Keratinocyte (primary cell): ENCODE measurements at regions not wholly inside any gene's neighbourhood (a gene's known extent, or its start where the extent isn't known, plus 50 kb on each side); places are given as distances from the start of the nearest gene placed in this dataset.

Experiments used
- DNase-seq: peaks from one replicate; pipeline ENCODE4 v3.0.0-alpha.2; 2011; ENCODE audit warnings: low read depth, missing footprints, low spot score
- FAIRE-seq: peaks from 2 replicates; lab custom pipeline; 2011; peaks lifted over from hg19 to GRCh38; lab: Jason Lieb, UNC
- H2AFZ ChIP-seq: 2 replicates; pipeline ENCODE4 v1.6.0; 2012; ENCODE audit warnings: low read length, control low read depth, inconsistent platforms; ENCODE audit not compliant: control insufficient read depth
- H3K27ac ChIP-seq: 2 replicates; pipeline ENCODE4 v1.5.1; 2011; ENCODE audit warnings: low read length; ENCODE audit not compliant: control insufficient read depth, insufficient read depth
- H3K27me3 ChIP-seq: 3 replicates; pipeline ENCODE4 v1.6.0; 2011; ENCODE audit warnings: low read length; ENCODE audit not compliant: control insufficient read depth, insufficient read depth; ENCODE audit errors: extremely low read depth
- H3K36me3 ChIP-seq, 2 experiments: 2 replicates in 1 of 2; 3 replicates in 1 of 2; pipeline ENCODE4 v1.5.1; 2011; ENCODE audit warnings: low read length in 2 of 2, mild to moderate bottlenecking in 1 of 2; ENCODE audit not compliant: control insufficient read depth in 2 of 2, insufficient read depth in 2 of 2; ENCODE audit errors: extremely low read depth in 1 of 2
- H3K4me1 ChIP-seq: 3 replicates; pipeline ENCODE4 v1.5.1; 2011; ENCODE audit warnings: low read length; ENCODE audit not compliant: control insufficient read depth, insufficient read depth; ENCODE audit errors: extremely low read depth
- H3K4me2 ChIP-seq: 3 replicates; pipeline ENCODE4 v1.6.0; 2011; ENCODE audit warnings: low read depth, low read length; ENCODE audit not compliant: control insufficient read depth, insufficient read depth; ENCODE audit errors: extremely low read depth
- H3K4me3 ChIP-seq, 3 experiments: fragments of 200-600 bp in 1 of 3; sonication (generic) in 1 of 3; 2 replicates in 2 of 3; 3 replicates in 1 of 3; pipeline ENCODE4 v1.5.1; 2011 to 2016; ENCODE audit warnings: low read length in 3 of 3, mild to moderate bottlenecking in 3 of 3, control low read depth in 2 of 3, inconsistent platforms in 1 of 3, low read depth in 1 of 3, mixed read lengths in 1 of 3, mixed run types in 1 of 3, moderate library complexity in 1 of 3; ENCODE audit not compliant: control insufficient read depth in 2 of 3, insufficient read depth in 2 of 3; ENCODE audit errors: extremely low read depth in 1 of 3
- H3K79me2 ChIP-seq: 2 replicates; pipeline ENCODE4 v1.6.0; 2012; ENCODE audit warnings: low read length; ENCODE audit not compliant: control insufficient read depth, insufficient read depth
- H3K9ac ChIP-seq: 3 replicates; pipeline ENCODE4 v1.6.0; 2011; ENCODE audit warnings: low read length; ENCODE audit not compliant: control insufficient read depth, insufficient read depth; ENCODE audit errors: extremely low read depth
- H3K9me1 ChIP-seq: 3 replicates; pipeline ENCODE4 v1.6.0; 2011; ENCODE audit warnings: low read length; ENCODE audit not compliant: control insufficient read depth, insufficient read depth; ENCODE audit errors: extremely low read depth
- H3K9me3 ChIP-seq: 2 replicates; pipeline ENCODE4 v1.5.1; 2012; ENCODE audit warnings: low read depth, low read length; ENCODE audit not compliant: control insufficient read depth
- H4K20me1 ChIP-seq: 3 replicates; pipeline ENCODE4 v1.6.0; 2011; ENCODE audit warnings: low read length; ENCODE audit not compliant: control insufficient read depth, insufficient read depth; ENCODE audit errors: extremely low read depth
- EZH2 ChIP-seq: IDR thresholded peaks from one replicate; pipeline ENCODE4 v1.6.1; 2012; ENCODE audit warnings: inconsistent platforms, mild to moderate bottlenecking, low read length, moderate library complexity
- dilution Hi-C: fragments of 300-500 bp; cut with MboI; formaldehyde crosslinking; loops from one replicate; pipeline ENCODE4 v1.7.0; 2020; ENCODE audit warnings: low sequenced_read_pairs; ENCODE audit not compliant: extremely low pct_ligation_motif_present
- TF ChIP-seq, protein P1 (sequence below), 3 experiments: IDR thresholded peaks in 1 of 3; conservative IDR thresholded peaks in 1 of 3; optimal IDR thresholded peaks in 1 of 3; 2 replicates in 2 of 3; 3 replicates in 1 of 3; pipeline versions ENCODE3 to v1.5.1; 2011; ENCODE audit warnings: low read length in 3 of 3, mild to moderate bottlenecking in 3 of 3, moderate library complexity in 2 of 3, control low read depth in 1 of 3, inconsistent platforms in 1 of 3; ENCODE audit not compliant: insufficient read depth in 2 of 3; ENCODE audit errors: extremely low read depth in 1 of 3

DNA sequence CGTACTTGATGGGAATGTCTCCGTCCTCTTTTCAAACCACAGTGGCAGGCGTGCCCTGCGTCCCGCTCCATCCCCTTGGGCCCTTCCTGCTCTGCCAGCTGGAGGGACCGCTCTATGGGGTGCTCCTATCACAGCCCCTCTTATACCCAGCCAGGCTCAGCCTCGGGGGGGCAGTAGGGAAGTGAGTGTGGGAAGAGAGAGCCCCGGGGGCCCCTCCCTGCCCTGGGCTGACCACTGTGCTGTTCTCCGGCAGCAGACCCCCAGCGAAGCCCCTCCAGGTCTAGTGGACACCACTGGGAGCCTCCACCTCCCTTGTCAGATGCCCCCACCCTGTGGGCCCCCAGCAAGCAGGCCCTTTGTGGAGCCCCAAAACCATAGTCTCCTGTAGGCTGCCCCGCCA, 572.5 kb downstream of the BRD1 start:
- Histone ChIP-seq H3K9me3 (peaks cover 25% of the 10 kb centered on the region), H3K9me1 (no peaks in the 10 kb centered on the region), H3K79me2 (no peaks in the 10 kb centered on the region), H3K27ac (no peak overlapping the region), H3K27me3 (no peaks in the 10 kb centered on the region), H3K36me3 (no peaks in the 10 kb centered on the region), H2AFZ (no peak overlapping the region), H4K20me1 (no peaks in the 10 kb centered on the region), H3K4me3 (no peak overlapping the region), H3K9ac (no peak overlapping the region), H3K4me1 (no peaks in the 10 kb centered on the region), H3K4me2 (no peak overlapping the region)
- dilution Hi-C loops, result no loop called here
- DNase-seq (no peak), FAIRE-seq (no peak)
- TF ChIP-seq EZH2, result no peak
- TF ChIP-seq, protein P1, sequence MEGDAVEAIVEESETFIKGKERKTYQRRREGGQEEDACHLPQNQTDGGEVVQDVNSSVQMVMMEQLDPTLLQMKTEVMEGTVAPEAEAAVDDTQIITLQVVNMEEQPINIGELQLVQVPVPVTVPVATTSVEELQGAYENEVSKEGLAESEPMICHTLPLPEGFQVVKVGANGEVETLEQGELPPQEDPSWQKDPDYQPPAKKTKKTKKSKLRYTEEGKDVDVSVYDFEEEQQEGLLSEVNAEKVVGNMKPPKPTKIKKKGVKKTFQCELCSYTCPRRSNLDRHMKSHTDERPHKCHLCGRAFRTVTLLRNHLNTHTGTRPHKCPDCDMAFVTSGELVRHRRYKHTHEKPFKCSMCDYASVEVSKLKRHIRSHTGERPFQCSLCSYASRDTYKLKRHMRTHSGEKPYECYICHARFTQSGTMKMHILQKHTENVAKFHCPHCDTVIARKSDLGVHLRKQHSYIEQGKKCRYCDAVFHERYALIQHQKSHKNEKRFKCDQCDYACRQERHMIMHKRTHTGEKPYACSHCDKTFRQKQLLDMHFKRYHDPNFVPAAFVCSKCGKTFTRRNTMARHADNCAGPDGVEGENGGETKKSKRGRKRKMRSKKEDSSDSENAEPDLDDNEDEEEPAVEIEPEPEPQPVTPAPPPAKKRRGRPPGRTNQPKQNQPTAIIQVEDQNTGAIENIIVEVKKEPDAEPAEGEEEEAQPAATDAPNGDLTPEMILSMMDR (optimal IDR thresholded peaks at IDR 0.05 in 1 of 3, IDR thresholded peaks at IDR 0.05 in 1 of 3, conservative IDR thresholded peaks at IDR 0.05 in 1 of 3; ENCODE audit: extremely low read depth in 1 of 3, insufficient read depth in 2 of 3, low read length in 3 of 3), result no peak

DNA sequence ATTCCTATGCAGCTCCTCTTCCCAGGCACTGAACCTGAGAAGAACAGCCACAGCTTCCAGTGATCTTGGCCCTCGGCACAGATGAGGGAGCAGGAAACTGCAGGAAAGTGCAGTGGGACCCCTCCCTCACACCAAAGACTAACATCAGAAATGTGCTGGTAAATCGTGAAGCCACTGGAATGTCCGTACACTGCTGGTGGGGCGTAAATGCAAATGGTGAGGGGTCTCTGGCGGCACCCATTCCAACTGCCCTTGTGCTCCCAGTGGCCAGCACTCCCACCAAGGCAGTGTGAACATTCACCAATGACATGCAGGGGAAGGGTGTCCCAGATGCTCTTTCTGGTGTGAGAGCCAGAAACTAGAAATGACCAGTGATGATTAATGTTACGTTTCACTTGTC, 574.0 kb downstream of the BRD1 start:
- Histone ChIP-seq H3K4me1 (no peaks in the 10 kb centered on the region), H3K4me2 (no peak overlapping the region), H3K36me3 (no peaks in the 10 kb centered on the region), H3K9me1 (no peaks in the 10 kb centered on the region), H3K27me3 (no peaks in the 10 kb centered on the region), H3K9ac (no peak overlapping the region), H3K4me3 (no peak overlapping the region), H3K27ac (no peak overlapping the region), H3K9me3 (peaks cover 20% of the 10 kb centered on the region), H4K20me1 (no peaks in the 10 kb centered on the region), H2AFZ (no peak overlapping the region), H3K79me2 (no peaks in the 10 kb centered on the region)
- TF ChIP-seq, protein P1 (optimal IDR thresholded peaks at IDR 0.05 in 1 of 3, IDR thresholded peaks at IDR 0.05 in 1 of 3, conservative IDR thresholded peaks at IDR 0.05 in 1 of 3; ENCODE audit: extremely low read depth in 1 of 3, insufficient read depth in 2 of 3, low read length in 3 of 3), result no peak
- no peak for TF ChIP-seq EZH2
- FAIRE-seq (no peak), DNase-seq (no peak)
- dilution Hi-C loops, result no loop called here
